SK-N-SH treated with all-trans-retinoic acid at 6 μM for 48 hours (cell line): ENCODE measurements at regions not wholly inside any gene's neighbourhood (a gene's known extent, or its start where the extent isn't known, plus 50 kb on each side); places are given as distances from the start of the nearest gene placed in this dataset.

Experiments
- ARNTL ChIP-seq: fragments of 450-650 bp; formaldehyde crosslinking; IDR thresholded peaks from 2 replicates; pipeline ENCODE4 v1.5.0; 2020; ENCODE audit warnings: low read depth, mild to moderate bottlenecking, moderate library complexity, borderline replicate concordance
- CSDC2 ChIP-seq: fragments of 250-450 bp; sonication (Bioruptor Pico); IDR thresholded peaks from 2 replicates; pipeline ENCODE4 v1.5.0; 2020; ENCODE audit warnings: mild to moderate bottlenecking, moderate library complexity
- CSRNP3 ChIP-seq: fragments of 250-450 bp; sonication (Bioruptor Pico); IDR thresholded peaks from 2 replicates; pipeline ENCODE4 v1.5.1; 2021; ENCODE audit warnings: mild to moderate bottlenecking, moderate library complexity
- ESRRG ChIP-seq: fragments of 250-450 bp; sonication (Bioruptor Pico); IDR thresholded peaks from 2 replicates; pipeline ENCODE4 v1.6.1; 2021; ENCODE audit warnings: mild to moderate bottlenecking
- PATZ1 ChIP-seq: fragments of 250-450 bp; sonication (Bioruptor Pico); IDR thresholded peaks from 2 replicates; pipeline ENCODE4 v1.8.0; 2020; ENCODE audit warnings: mild to moderate bottlenecking, moderate library complexity, borderline replicate concordance
- ZC3H10 ChIP-seq: fragments of 250-450 bp; sonication (Bioruptor Pico); IDR thresholded peaks from 2 replicates; pipeline ENCODE4 v1.5.1; 2021; ENCODE audit warnings: mild to moderate bottlenecking, moderate library complexity
- ZNF565 ChIP-seq: fragments of 450-650 bp; formaldehyde crosslinking; conservative IDR thresholded peaks from 2 replicates; pipeline ENCODE4 v1.5.0; 2020; ENCODE audit warnings: low read depth, mild to moderate bottlenecking, moderate library complexity

GRCh38 chr5:125337294-125337693 lies 590.9 kb upstream of the ZNF608 start:
- TF ChIP-seq ARNTL (CRISPR knock-in tag) (no peak), ESRRG (CRISPR knock-in tag) (no peak), ZNF565 (no peak), ZC3H10 (CRISPR knock-in tag) (no peak), CSRNP3 (CRISPR knock-in tag) (no peak), PATZ1 (CRISPR knock-in tag) (no peak), CSDC2 (CRISPR knock-in tag) (no peak)
